Heart right ventricle (tissue), 16 donors: ENCODE measurements at regions not wholly inside any gene's neighbourhood (a gene's known extent, or its start where the extent isn't known, plus 50 kb on each side); places are given as distances from the start of the nearest gene placed in this dataset.

ENCODE experiments used
- ATAC-seq, 8 donors: fragments of 200-7000 bp; cut with Tn5 transposase; one replicate each; pipeline ENCODE4 v1.9.1; 2020; ENCODE audit warnings: mild to moderate bottlenecking in 8 of 8, moderate library complexity in 8 of 8, moderate number of reproducible peaks in 1 of 8
- DNase-seq, 2 donors: peaks; one replicate each; pipeline ENCODE4 v3.0.0-alpha.2; 2020
- H3K27ac ChIP-seq, 10 donors: fragments of 200-600 bp; sonication (generic) in 2 of 10; one replicate each; pipeline versions ENCODE4 v1.5.0 to v1.8.0; 2020 to 2022; ENCODE audit warnings: mild to moderate bottlenecking in 3 of 10
- H3K27me3 ChIP-seq, 7 donors: fragments of 200-600 bp; one replicate each; pipeline ENCODE4 v1.8.0; 2021 to 2022; ENCODE audit warnings: mild to moderate bottlenecking in 2 of 7
- H3K36me3 ChIP-seq, 9 donors: fragments of 200-600 bp; sonication (generic) in 1 of 9; one replicate each; pipeline versions ENCODE4 v1.5.0 to v1.8.0; 2020 to 2022; ENCODE audit warnings: mild to moderate bottlenecking in 2 of 9
- H3K4me1 ChIP-seq, 9 donors: fragments of 200-600 bp; sonication (generic) in 1 of 9; one replicate each; pipeline versions ENCODE4 v1.5.0 to v1.8.0; 2020 to 2022; ENCODE audit warnings: mild to moderate bottlenecking in 4 of 9
- H3K4me3 ChIP-seq, 10 donors: fragments of 200-600 bp; sonication (generic) in 2 of 10; one replicate each; pipeline versions ENCODE4 v1.5.0 to v1.8.0; 2020 to 2022; ENCODE audit warnings: mild to moderate bottlenecking in 7 of 10, moderate library complexity in 2 of 10
- H3K9me3 ChIP-seq, 11 donors: fragments of 200-600 bp in 10 of 11; sonication (generic) in 2 of 11; one replicate each; pipeline versions ENCODE4 v1.5.0 to v1.8.0; 2013 to 2022; ENCODE audit warnings: mild to moderate bottlenecking in 2 of 11, control low read depth in 1 of 11, moderate library complexity in 1 of 11
- CTCF ChIP-seq, 9 donors: fragments of 200-600 bp; sonication (generic) in 2 of 9; IDR thresholded peaks; one replicate each; pipeline versions ENCODE4 v1.5.0 to v1.8.0; 2021 to 2022; ENCODE audit warnings: antibody characterized with exemption in 9 of 9, mild to moderate bottlenecking in 5 of 9, moderate library complexity in 1 of 9
- WGBS, 2 donors: extraction: QIAGEN DNeasy Blood & Tissue Kit; methylation state at CpG; one replicate each; pipeline ENCODE4 v1.1.7; 2013; ENCODE audit warnings: inconsistent platforms in 1 of 2; 5-methylcytosine and 5-hydroxymethylcytosine counted together
- intact Hi-C, 10 donors: fragments of 100-400 bp; cut with DNase I; formaldehyde crosslinking; loops; one replicate each; pipeline versions ENCODE4 v1.11.1 to v1.14.2; 2022
- donor health status: Arrhythmogenic right ventricular cardiomyopathy.
- donor health status: ischemic (EF 13 %, LVEDD 7.1; RV severe dilation, severe dysfunction).
- donor health status: healthy with polysubstance abuse.
- donor health status: DM: no; HTN: yes; CAD: no.
- donor health status: DM: no; HTN: no; CAD: no.
- donor health status: ischemic (EF 25% LVEDD 6.9; RV normal size, moderate dysfunction).
- donor health status: ischemic (EF 25% LVEDD 5.7; RV mildly dilated, moderate dysfunction).
- donor health status: healthy.
- donor health status: DM: yes; HTN: yes; CAD: no.
- donor health status: Ischemic cardiomyopathy.
- donor health status: ischemic (EF 35%, LVEDD 5.7; RV mildly dilated, moderate dysfunction).
- donor health status: nonischemic (EF 11% LVEDD 7.7; RV severe dilation, severe dysfunction).
- donor health status: DM: yes; HTN: yes; CAD: no.
- donor health status: PGD.
- donor health status: ischemic (EF 29% LVEDD 5.4; RV normal size, mild dysfunction).
- donor health status: nonischemic (EF 23%, LVEDD 6.1; RV moderate dilation, normal function).

GRCh38 chr10:8566737-8567136 lies 512.2 kb downstream of the GATA3 start:
- Histone ChIP-seq H3K4me1 (no peaks in the 10 kb centered on the region), H3K9me3 (no peaks in the 10 kb centered on the region), H3K27ac (no peak overlapping the region), H3K27me3 (peaks cover 0 to 7% (median 0%) of the 10 kb centered on the region in 7 donors), H3K36me3 (no peaks in the 10 kb centered on the region), H3K4me3 (no peak overlapping the region)
- ATAC-seq (no peak), DNase-seq (no peak)
- WGBS, 2 donors, result 79 to 81% methylated on average over 3 of the region's 3 CpGs
- intact Hi-C loops, result no loop called here
- no peak for TF ChIP-seq CTCF (IDR thresholded peaks at IDR 0.05)

GRCh38 chr10:8568401-8568800 lies 513.9 kb downstream of the GATA3 start:
- no peak for TF ChIP-seq CTCF (IDR thresholded peaks at IDR 0.05)
- H3K36me3 ChIP-seq, result no peaks in the 10 kb centered on the region
- no peaks in the 10 kb centered on the region for H3K4me1 ChIP-seq
- H3K4me3 ChIP-seq, result no peak overlapping the region
- DNase-seq, result no peak
- no peaks in the 10 kb centered on the region for H3K9me3 ChIP-seq
- intact Hi-C loops, result no loop called here
- H3K27me3 ChIP-seq, result peaks cover 0 to 7% (median 0%) of the 10 kb centered on the region in 7 donors
- no peak overlapping the region for H3K27ac ChIP-seq
- 72 to 82% methylated on average over 4 of the region's 4 CpGs for WGBS, 2 donors
- no peak for ATAC-seq

GRCh38 chr10:8575620-8576019 lies 521.1 kb downstream of the GATA3 start:
- Histone ChIP-seq H3K9me3 (peaks cover 0 to 2% (median 0%) of the 10 kb centered on the region in 11 donors), H3K4me3 (no peak overlapping the region), H3K27ac (no peak overlapping the region), H3K4me1 (no peaks in the 10 kb centered on the region), H3K36me3 (no peaks in the 10 kb centered on the region), H3K27me3 (peaks cover 0 to 12% (median 0%) of the 10 kb centered on the region in 7 donors)
- DNase-seq (no peak), ATAC-seq (no peak)
- intact Hi-C loops, result loop anchor here in 1 of 10 donors (2.0 kb wide), 1 partner anchor 39 kb away; no protein-coding TSS in a partner anchor
- TF ChIP-seq CTCF (IDR thresholded peaks at IDR 0.05), result no peak

GRCh38 chr10:8576281-8576680 lies 521.8 kb downstream of the GATA3 start:
- peaks cover 0 to 2% (median 0%) of the 10 kb centered on the region in 11 donors for H3K9me3 ChIP-seq
- no peaks in the 10 kb centered on the region for H3K4me1 ChIP-seq
- no peak for TF ChIP-seq CTCF (IDR thresholded peaks at IDR 0.05)
- intact Hi-C loops, result loop anchor here in 1 of 10 donors (2.0 kb wide), 1 partner anchor 39 kb away; no protein-coding TSS in a partner anchor
- no peak overlapping the region for H3K27ac ChIP-seq
- H3K36me3 ChIP-seq, result no peaks in the 10 kb centered on the region
- DNase-seq (no peak), ATAC-seq (no peak)
- WGBS, 2 donors, result 97 to 100% methylated on average over 1 of the region's 1 CpG
- peaks cover 0 to 11% (median 0%) of the 10 kb centered on the region in 7 donors for H3K27me3 ChIP-seq
- no peak overlapping the region for H3K4me3 ChIP-seq
